Stimulated activated naive CD4-positive, alpha-beta T cell (primary cell): ENCODE measurements at regions not wholly inside any gene's neighbourhood (a gene's known extent, or its start where the extent isn't known, plus 50 kb on each side); places are given as distances from the start of the nearest gene placed in this dataset.
A peak's percentile ranks its signal among the peaks of the same experiment; 100 is the strongest.

Experiments
- DNase-seq, 6 experiments: peaks; one replicate each; lab custom pipeline; 2025; lab: John Stamatoyannopoulos, UW

GRCh38 chr3:59542276-59542675 is 492.5 kb upstream of the CFAP20DC start:
- no peak for DNase-seq

- no peak for DNase-seq
Observed at GRCh38 chr3:59540696-59541095, 490.9 kb upstream of the CFAP20DC start.

GRCh38 chr3:59540241-59540640 is 490.4 kb upstream of the CFAP20DC start:
- no peak for DNase-seq

GRCh38 chr3:59538753-59539432 is 489.1 kb upstream of the CFAP20DC start:
- DNase-seq: no peak

- no peak for DNase-seq
Observed at GRCh38 chr3:59535791-59536221, 486.0 kb upstream of the CFAP20DC start.

GRCh38 chr3:59531994-59532393 is 482.2 kb upstream of the CFAP20DC start:
- DNase-seq: no peak

GRCh38 chr3:59531066-59531745 is 481.4 kb upstream of the CFAP20DC start:
- no peak for DNase-seq

- no peak for DNase-seq
Observed at GRCh38 chr3:59528251-59528650, 478.4 kb upstream of the CFAP20DC start.

- DNase-seq: no peak
Observed at GRCh38 chr3:59527493-59527892, 477.7 kb upstream of the CFAP20DC start.

GRCh38 chr3:59526999-59527398 is 477.2 kb upstream of the CFAP20DC start:
- DNase-seq: no peak

- DNase-seq: no peak
Observed at GRCh38 chr3:59522550-59522949, 472.7 kb upstream of the CFAP20DC start.

- no peak for DNase-seq
Observed at GRCh38 chr3:59519094-59519493, 469.3 kb upstream of the CFAP20DC start.

GRCh38 chr3:59518283-59519055 is 468.6 kb upstream of the CFAP20DC start:
- DNase-seq: no peak

- DNase-seq: peak in 1 of 6 experiments; percentile 4
Observed at GRCh38 chr3:59517388-59517787, 467.6 kb upstream of the CFAP20DC start.

- no peak for DNase-seq
Observed at GRCh38 chr3:59515966-59516365, 466.1 kb upstream of the CFAP20DC start.

- DNase-seq: no peak
Observed at GRCh38 chr3:59514865-59515482, 465.1 kb upstream of the CFAP20DC start.

- DNase-seq: no peak
Observed at GRCh38 chr3:59513570-59513969, 463.7 kb upstream of the CFAP20DC start.

- no peak for DNase-seq
Observed at GRCh38 chr3:59512066-59512465, 462.2 kb upstream of the CFAP20DC start.

GRCh38 chr3:59510576-59510975 is 460.8 kb upstream of the CFAP20DC start:
- DNase-seq: no peak

GRCh38 chr3:59508273-59508672 is 458.4 kb upstream of the CFAP20DC start:
- DNase-seq: no peak

GRCh38 chr3:59506191-59506590 is 456.4 kb upstream of the CFAP20DC start:
- no peak for DNase-seq

- no peak for DNase-seq
Observed at GRCh38 chr3:59503441-59503840, 453.6 kb upstream of the CFAP20DC start.
